HG03025 (cell line): ENCODE measurements at regions not wholly inside any gene's neighbourhood (a gene's known extent, or its start where the extent isn't known, plus 50 kb on each side); places are given as distances from the start of the nearest gene placed in this dataset.

Experiments
- ATAC-seq: cut with Tn5 transposase; IDR thresholded peaks from one replicate; pipeline ENCODE4 v1.9.1; 2021; ENCODE audit warnings: mild to moderate bottlenecking, moderate library complexity; ENCODE audit not compliant: unreplicated experiment, low FRiP score

GRCh38 chr5:4339949-4340348 lies 744.3 kb downstream of the IRX1 start:
- ATAC-seq = no peak

GRCh38 chr5:4345850-4346249 lies 750.2 kb downstream of the IRX1 start:
- no peak for ATAC-seq

- no peak for ATAC-seq
These were observed 752.8 kb downstream of the IRX1 start for GRCh38 chr5:4348423-4348822.

- no peak for ATAC-seq
These were observed 753.3 kb downstream of the IRX1 start for GRCh38 chr5:4348919-4349318.

GRCh38 chr5:4356201-4356600 lies 760.6 kb downstream of the IRX1 start:
- ATAC-seq = no peak

GRCh38 chr5:4359847-4360246 lies 764.2 kb downstream of the IRX1 start:
- no peak for ATAC-seq

- ATAC-seq = no peak
These were observed 766.1 kb downstream of the IRX1 start for GRCh38 chr5:4361753-4362152.

- ATAC-seq = no peak
These were observed 766.8 kb downstream of the IRX1 start for GRCh38 chr5:4362411-4362810.

- ATAC-seq = no peak
These were observed 767.4 kb downstream of the IRX1 start for GRCh38 chr5:4363045-4363444.

GRCh38 chr5:4366628-4367027 lies 771.0 kb downstream of the IRX1 start:
- no peak for ATAC-seq

- no peak for ATAC-seq
These were observed 769.9 kb upstream of the ADAMTS16 start for GRCh38 chr5:4370218-4370617.

GRCh38 chr5:4372481-4372880 lies 767.6 kb upstream of the ADAMTS16 start:
- no peak for ATAC-seq

- no peak for ATAC-seq
These were observed 766.9 kb upstream of the ADAMTS16 start for GRCh38 chr5:4373051-4373820.

- no peak for ATAC-seq
These were observed 765.3 kb upstream of the ADAMTS16 start for GRCh38 chr5:4374866-4375265.

- ATAC-seq = no peak
These were observed 764.5 kb upstream of the ADAMTS16 start for GRCh38 chr5:4375640-4376039.

GRCh38 chr5:4383102-4383501 lies 757.0 kb upstream of the ADAMTS16 start:
- ATAC-seq = no peak

- ATAC-seq = no peak
These were observed 756.5 kb upstream of the ADAMTS16 start for GRCh38 chr5:4383518-4384198.

GRCh38 chr5:4384649-4385048 lies 755.5 kb upstream of the ADAMTS16 start:
- ATAC-seq = no peak

- no peak for ATAC-seq
These were observed 754.0 kb upstream of the ADAMTS16 start for GRCh38 chr5:4386152-4386551.

- ATAC-seq = no peak
These were observed 752.8 kb upstream of the ADAMTS16 start for GRCh38 chr5:4387290-4387689.

- no peak for ATAC-seq
These were observed 744.4 kb upstream of the ADAMTS16 start for GRCh38 chr5:4395752-4396151.

- ATAC-seq = no peak
These were observed 734.4 kb upstream of the ADAMTS16 start for GRCh38 chr5:4405614-4406219.
